HG03460 (cell line): ENCODE measurements at regions not wholly inside any gene's neighbourhood (a gene's known extent, or its start where the extent isn't known, plus 50 kb on each side); places are given as distances from the start of the nearest gene placed in this dataset.

Experiments used
- ATAC-seq: cut with Tn5 transposase; IDR thresholded peaks from one replicate; pipeline ENCODE4 v1.9.1; 2021; ENCODE audit not compliant: unreplicated experiment

- no peak for ATAC-seq
Measured at GRCh38 chr3:194801461-194802432, 116.1 kb downstream of the FAM43A start.

DNA sequence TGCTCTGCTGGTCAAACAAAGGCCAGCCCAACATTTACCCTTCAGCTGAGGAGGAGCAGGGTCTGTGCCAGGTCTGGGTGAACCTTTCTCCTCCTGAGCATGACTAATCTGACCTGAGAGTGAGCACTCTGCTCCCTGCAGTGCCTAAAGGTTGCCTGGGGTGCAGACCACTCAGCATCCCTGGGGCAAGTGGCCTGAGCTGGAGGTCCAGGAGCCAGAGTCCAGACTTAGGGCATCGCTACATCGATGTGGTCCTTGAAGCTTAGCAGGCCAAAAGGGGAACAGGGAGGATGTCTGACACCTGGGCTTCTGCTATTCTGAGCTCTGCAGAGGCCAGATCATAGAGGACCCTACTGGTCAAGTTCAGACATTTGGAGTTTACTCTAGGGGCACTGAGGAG is 119.1 kb downstream of the FAM43A start:
- ATAC-seq = no peak

DNA sequence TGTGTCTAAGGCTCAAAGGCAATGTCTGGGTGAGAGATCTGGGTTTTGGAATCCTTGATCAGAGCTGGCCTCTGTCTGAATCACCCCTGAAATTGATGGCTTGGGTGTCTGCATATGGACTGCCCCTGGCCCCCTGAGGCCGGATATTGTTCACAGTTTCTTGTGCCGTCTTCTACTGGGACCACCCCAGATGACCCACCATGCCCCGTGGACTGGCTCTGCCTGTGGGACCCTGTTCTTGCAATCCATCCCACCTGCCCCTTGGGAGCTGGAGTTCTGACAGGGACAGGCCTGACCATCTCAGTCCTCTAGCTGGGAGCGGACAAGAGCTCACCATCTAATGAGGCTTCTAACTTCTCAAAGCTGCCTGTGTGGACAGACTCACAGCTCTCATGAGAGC is 119.9 kb downstream of the FAM43A start:
- no peak for ATAC-seq

DNA sequence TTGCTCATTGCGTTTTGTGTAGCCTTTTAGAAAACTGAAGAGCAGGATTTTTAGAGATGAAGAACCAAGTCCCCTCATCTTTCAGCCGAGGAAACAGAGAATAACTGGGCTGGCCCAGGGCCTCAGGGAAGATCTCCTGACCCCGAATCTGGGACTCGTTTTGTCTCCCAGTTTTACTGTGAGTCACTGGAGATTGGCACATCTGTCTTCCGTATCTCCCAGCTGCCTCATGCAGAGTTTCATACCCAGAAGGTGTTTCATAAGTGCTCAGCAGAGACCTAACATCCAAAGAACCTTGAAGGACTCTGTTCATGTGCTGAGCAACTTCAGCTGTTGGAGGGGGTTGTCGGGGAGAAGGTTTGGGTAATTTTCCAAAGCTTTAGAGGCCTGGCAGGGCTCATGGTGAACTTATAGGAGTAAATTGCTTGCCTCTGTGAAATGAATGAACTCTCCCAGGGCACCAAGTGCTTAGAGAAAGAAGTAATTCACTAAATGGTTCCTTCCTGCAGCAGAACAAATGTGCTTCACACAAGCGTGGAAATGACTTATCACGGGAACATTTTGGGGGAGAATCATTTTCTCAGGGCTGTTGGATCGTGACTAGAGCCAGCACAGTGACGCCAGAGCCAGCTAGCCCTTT is 121.4 kb downstream of the FAM43A start:
- ATAC-seq = no peak

DNA sequence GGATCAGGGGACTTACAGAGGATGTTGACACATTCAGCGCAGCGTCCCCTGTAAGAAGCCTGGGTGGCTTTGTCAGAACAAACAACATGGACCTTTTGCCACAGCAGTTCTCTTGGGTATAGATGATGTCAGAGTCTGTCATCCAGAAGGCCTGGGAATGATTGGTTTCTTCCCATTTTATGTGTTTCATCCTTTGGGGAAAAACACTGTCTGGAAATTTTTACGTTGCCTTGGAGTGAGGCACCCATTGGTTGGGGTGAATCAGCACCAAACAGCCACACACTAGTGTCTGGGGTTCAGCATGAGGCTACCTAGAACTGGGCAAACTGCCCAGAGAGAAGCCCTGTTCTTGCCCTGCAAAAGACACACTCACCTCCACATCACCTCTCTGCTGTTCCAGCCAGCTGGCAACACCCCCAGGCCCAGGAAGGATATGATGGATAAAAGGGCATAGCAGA is 123.0 kb downstream of the FAM43A start:
- ATAC-seq = no peak

DNA sequence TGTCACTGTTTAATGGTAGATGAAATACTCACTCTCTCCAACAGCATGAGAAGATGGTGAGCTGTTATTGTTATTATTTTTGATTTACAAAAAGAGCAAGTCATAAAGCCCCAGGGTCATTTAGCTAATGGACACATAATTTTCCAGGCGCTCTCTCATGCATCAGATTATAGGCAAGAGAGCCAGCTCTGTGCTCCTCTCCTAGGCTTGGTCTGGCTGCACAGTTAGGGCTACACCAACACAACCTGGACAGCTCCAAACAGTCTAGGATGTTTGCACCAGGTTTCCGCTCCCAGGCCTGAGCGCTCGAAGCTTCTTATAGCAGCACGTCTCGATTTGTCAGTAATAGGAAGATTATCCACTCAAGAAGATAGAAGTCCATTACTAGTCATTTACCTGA is 123.7 kb downstream of the FAM43A start:
- no peak for ATAC-seq

DNA sequence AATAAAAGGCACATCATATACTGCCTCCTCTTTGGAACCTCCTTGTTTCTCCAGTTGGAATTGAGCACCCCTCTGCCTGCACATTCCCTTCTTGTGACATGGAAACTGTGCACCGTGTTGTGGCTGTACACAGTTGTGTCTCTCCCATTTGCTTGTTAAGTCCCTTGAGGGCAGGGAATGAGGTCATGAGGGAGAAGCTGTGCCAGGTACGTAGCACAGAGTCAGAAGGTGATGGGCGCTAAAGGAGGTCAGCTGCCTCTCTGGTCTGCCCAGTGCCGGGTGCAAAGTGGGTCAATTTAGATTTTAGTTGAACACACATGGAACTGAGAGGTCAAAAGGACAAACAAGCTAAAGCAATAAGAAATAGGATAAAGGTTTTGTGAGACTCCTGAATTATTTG is 124.4 kb downstream of the FAM43A start:
- no peak for ATAC-seq

GRCh38 chr3:194811118-194811517 is 125.4 kb downstream of the FAM43A start:
- ATAC-seq = no peak

- no peak for ATAC-seq
Measured at GRCh38 chr3:194812176-194812575, 126.5 kb downstream of the FAM43A start.

- no peak for ATAC-seq
Measured at GRCh38 chr3:194814878-194815357, 129.2 kb downstream of the FAM43A start.

DNA sequence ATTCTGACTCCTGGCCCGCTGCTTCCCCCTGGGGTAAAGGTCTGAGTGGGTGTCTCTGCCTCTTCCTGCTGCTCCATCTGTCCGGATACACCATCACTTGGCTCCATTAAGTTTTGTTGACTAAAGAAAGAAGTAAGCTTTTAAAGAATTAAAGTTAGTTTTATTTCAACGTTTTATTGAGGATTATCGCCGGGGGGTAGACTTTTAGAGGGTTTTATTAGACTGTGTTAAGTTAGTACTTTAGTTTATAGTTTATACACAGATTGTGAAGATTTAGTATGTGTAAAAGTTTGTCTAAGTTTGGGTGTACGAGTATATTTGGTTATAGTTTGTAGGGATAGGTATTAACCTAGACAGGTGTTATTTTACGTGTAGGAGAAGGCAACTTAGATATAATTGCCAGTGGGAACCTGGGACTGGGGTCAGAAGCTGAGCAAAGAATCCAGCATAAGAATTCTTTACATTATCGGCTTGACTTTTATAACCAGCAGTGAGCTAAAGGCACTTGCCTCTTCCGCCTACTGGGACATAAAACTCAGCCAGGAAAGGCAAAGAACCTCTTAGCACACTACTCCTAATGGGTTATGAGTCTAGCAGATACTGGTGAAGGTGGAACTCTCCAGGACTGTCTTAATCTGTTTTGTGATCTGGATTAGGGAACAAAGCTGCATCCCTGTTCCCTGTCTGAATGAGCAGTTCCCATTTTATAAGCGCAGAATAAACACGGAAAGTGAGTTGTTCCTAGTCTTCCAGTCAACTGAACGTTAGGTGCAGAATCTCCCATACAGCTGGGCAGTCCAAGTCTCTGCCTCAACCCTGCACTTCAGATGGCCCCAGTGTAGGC is 131.3 kb downstream of the FAM43A start:
- no peak for ATAC-seq

DNA sequence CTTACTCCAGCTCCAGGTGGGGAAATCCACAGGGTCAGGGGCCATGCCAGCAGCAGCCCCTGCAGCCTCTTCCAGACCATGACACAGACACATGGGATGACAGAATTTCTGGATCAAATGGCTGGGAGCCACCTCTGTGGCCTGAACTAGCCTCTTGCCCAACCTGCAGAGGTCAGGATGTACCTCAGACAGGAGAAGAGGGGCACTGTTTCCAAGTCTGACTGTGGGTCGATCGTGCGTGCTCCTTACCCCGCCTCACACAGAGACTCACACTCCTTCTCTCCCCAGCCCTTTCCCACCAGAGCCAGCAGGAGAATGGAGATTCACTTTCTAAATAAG is 131.9 kb downstream of the FAM43A start:
- no peak for ATAC-seq

DNA sequence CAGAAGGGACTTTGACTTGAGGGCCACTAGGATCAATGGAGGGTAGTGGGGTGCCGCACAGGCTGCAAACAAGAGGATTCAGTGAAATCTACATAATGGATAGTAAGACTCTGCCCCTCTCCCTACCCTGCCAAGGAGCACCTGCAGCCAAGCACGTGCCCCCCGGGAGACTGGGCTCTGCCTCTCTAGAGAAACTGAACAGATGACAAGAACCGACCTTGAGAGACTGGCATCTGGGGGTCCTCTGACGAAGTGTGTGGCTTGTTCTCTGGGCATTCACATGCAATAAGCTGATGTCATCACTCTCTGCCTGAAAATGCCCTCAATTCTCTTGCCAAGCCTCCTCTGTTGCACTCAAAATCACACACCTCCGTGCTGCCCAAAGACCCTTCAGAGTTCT is 132.3 kb downstream of the FAM43A start:
- ATAC-seq = no peak

DNA sequence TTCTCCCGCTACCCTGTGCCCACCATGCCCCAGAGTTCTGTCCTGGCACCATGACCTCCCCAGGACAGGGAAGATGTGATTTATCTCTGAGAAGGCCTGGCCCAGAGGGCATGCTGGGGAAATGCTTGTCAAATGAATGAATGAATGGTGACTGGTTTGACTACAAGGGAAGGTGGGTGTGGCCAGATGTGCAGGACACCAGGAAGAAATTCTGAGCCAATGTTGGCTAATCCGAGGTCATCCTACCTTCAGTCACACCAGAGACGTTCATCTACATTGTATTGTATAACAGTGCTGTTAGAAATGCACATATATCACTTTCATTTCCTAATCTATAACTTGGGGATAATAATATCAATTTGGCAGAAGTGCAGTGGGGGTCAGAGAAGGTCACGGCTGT is 138.4 kb downstream of the FAM43A start:
- no peak for ATAC-seq

DNA sequence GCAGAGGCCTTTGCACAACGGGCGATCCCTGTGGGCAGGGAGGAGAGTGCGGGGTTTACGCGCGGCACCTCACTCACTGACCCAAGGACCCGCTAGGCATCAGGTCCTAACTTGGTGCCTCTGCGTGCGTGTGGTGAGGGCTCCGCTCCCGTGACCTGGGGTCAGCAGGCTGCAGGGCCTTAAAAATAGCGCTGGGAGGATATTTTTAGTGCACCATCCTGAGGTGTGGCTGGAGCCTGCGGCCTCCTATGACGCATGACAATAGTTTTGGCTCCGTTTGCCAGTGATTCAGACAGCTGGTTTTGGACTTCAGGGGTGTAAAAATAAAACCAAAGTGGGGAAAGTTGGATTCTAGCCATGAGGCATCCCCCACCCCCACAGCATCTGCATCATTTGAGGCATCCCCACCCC is 139.0 kb downstream of the FAM43A start:
- ATAC-seq = no peak

DNA sequence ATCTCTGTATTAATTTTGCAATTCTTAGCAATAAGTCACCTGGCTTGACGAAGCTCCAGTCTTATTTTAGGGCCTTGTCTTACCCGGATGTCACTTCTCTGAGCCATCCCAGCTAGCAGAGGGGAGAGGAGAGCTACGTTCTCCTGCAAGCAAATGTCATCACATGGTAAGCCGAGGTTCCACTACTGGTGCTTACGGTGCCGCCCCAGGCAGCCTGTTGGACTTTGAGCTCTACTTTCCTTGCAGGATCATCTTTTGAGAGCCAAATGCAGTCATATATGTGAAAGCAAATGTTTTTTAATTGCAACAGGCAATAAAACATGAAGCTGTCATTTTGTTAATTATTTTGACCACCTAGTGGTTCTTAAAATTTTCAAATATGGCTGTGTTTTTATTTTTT is 140.9 kb downstream of the FAM43A start:
- ATAC-seq = no peak

GRCh38 chr3:194827486-194827885 is 141.8 kb downstream of the FAM43A start:
- ATAC-seq = no peak

DNA sequence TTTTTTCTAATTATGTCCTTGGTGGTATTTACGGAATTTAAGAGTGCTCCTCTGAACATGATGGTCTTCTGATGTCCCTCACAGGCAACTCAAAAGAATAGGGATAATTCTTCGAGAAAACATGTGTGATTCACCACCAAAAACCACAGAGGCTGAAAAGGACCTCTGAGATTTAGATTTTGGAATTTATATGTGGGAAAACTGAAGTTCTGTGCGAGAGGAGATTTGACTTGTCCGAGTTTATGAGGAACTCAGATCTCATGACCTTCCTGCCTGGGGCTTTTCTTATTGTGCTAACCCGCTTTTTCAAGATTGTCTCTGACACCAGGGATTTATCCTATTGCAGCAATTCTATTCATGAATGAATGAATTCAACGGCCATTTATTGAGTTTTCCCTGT is 142.4 kb downstream of the FAM43A start:
- no peak for ATAC-seq

DNA sequence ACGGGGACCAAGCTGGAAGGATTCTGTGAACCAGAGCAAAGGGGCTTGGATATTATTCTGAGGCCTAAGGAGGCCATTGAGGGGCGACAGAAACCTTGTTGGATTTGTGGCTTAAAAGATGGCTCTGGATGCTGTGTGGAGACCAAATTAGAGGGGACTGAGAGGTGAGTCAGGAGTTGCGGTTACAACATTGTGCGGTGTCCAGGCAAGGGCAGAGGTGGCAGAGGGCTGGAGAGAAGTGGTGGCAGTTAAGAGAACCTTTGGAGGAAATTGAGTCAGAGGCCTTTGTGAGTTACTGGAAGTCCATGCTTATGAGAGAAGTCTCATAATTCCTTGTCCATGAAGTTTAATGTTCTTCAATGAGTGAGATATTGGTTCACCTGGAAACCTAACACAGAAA is 143.2 kb downstream of the FAM43A start:
- no peak for ATAC-seq

GRCh38 chr3:194830401-194830800 is 144.7 kb downstream of the FAM43A start:
- ATAC-seq = no peak

GRCh38 chr3:194830978-194831377 is 145.3 kb downstream of the FAM43A start:
- no peak for ATAC-seq
